WTC11 (cell line): ENCODE measurements at regions not wholly inside any gene's neighbourhood (a gene's known extent, or its start where the extent isn't known, plus 50 kb on each side); places are given as distances from the start of the nearest gene placed in this dataset.

Experiments used
- ATAC-seq: fragments of 200-7000 bp; cut with Tn5 transposase; 2 replicates; pipeline ENCODE4 v1.10.0; 2021; ENCODE audit warnings: mild to moderate bottlenecking, moderate library complexity
- CTCF ChIA-PET: fragments of 300-600 bp; sonication (Branson Sonifier 250); formaldehyde crosslinking; loops from one replicate; lab custom pipeline; 2021; ENCODE audit warnings: antibody characterized with exemption; lab: Charles Lee
- POLR2A ChIA-PET: fragments of 350-600 bp; sonication (Branson Sonifier 250); formaldehyde crosslinking; loops from one replicate; lab custom pipeline; 2021; ENCODE audit warnings: antibody characterized with exemption; lab: Charles Lee
- DNase-seq: peaks from one replicate; pipeline ENCODE4 v3.0.0; 2021; ENCODE audit warnings: low spot score
- H3K27ac Mint-ChIP-seq: 2 replicates; pipeline ENCODE4 v1.8.0; 2021; ENCODE audit warnings: mixed read lengths
- H3K27me3 Mint-ChIP-seq: 2 replicates; pipeline ENCODE4 v1.8.0; 2021; ENCODE audit warnings: low read depth, mild to moderate bottlenecking, moderate library complexity, mixed read lengths
- H3K36me3 Mint-ChIP-seq: 2 replicates; pipeline ENCODE4 v1.8.0; 2021; ENCODE audit warnings: mixed read lengths
- H3K4me1 Mint-ChIP-seq: 2 replicates; pipeline ENCODE4 v1.8.0; 2022; ENCODE audit warnings: mixed read lengths
- H3K4me3 Mint-ChIP-seq: 2 replicates; pipeline ENCODE4 v1.8.0; 2021; ENCODE audit warnings: mild to moderate bottlenecking, moderate library complexity, mixed read lengths
- H3K9me3 Mint-ChIP-seq: 2 replicates; pipeline ENCODE4 v1.8.0; 2021; ENCODE audit warnings: mixed read lengths
- ATF1 ChIP-seq: sonication (generic); formaldehyde crosslinking; IDR thresholded peaks from 2 replicates; pipeline ENCODE4 v1.8.1; 2023; ENCODE audit warnings: mild to moderate bottlenecking, moderate library complexity, missing genetic modification reagents
- ATF6 ChIP-seq: sonication (generic); formaldehyde crosslinking; IDR thresholded peaks from 2 replicates; pipeline ENCODE4 v1.8.1; 2023; ENCODE audit warnings: mild to moderate bottlenecking, missing genetic modification reagents
- CREB1 ChIP-seq: sonication (generic); formaldehyde crosslinking; IDR thresholded peaks from 2 replicates; pipeline ENCODE4 v1.8.0; 2023; ENCODE audit warnings: mild to moderate bottlenecking, missing genetic modification reagents
- E2F5 ChIP-seq: sonication (generic); formaldehyde crosslinking; IDR thresholded peaks from 2 replicates; pipeline ENCODE4 v1.8.1; 2022; ENCODE audit warnings: mild to moderate bottlenecking, moderate library complexity, missing genetic modification reagents
- ELF4 ChIP-seq: sonication (generic); formaldehyde crosslinking; IDR thresholded peaks from 2 replicates; pipeline ENCODE4 v1.8.1; 2022; ENCODE audit warnings: low read depth, mild to moderate bottlenecking, moderate library complexity, missing genetic modification reagents
- KAT7 ChIP-seq: sonication (generic); formaldehyde crosslinking; IDR thresholded peaks from 2 replicates; pipeline ENCODE4 v1.8.1; 2023; ENCODE audit warnings: missing genetic modification reagents, mild to moderate bottlenecking, borderline replicate concordance
- MYBL2 ChIP-seq: sonication (generic); formaldehyde crosslinking; IDR thresholded peaks from 2 replicates; pipeline ENCODE4 v1.8.1; 2023; ENCODE audit warnings: mild to moderate bottlenecking, moderate library complexity, missing genetic modification reagents
- STAT6 ChIP-seq: sonication (generic); formaldehyde crosslinking; conservative IDR thresholded peaks from 2 replicates; pipeline ENCODE4 v1.8.1; 2023; ENCODE audit warnings: mild to moderate bottlenecking, low read depth, missing genetic modification reagents, moderate library complexity
- TP53 ChIP-seq: sonication (generic); formaldehyde crosslinking; IDR thresholded peaks from 2 replicates; pipeline ENCODE4 v1.8.1; 2023; ENCODE audit warnings: mild to moderate bottlenecking, missing genetic modification reagents
- USF2 ChIP-seq: sonication (generic); formaldehyde crosslinking; IDR thresholded peaks from 2 replicates; pipeline ENCODE4 v1.8.1; 2023; ENCODE audit warnings: mild to moderate bottlenecking, missing genetic modification reagents, moderate library complexity
- ZMAT4 ChIP-seq: fragments of 250-450 bp; sonication (Bioruptor Pico); IDR thresholded peaks from 2 replicates; pipeline ENCODE4 v1.9.0; 2021; ENCODE audit warnings: mild to moderate bottlenecking
- ZNF121 ChIP-seq: sonication (generic); formaldehyde crosslinking; IDR thresholded peaks from 2 replicates; pipeline ENCODE4 v1.8.0; 2023; ENCODE audit warnings: missing genetic modification reagents
- ZNF138 ChIP-seq: sonication (generic); formaldehyde crosslinking; conservative IDR thresholded peaks from 2 replicates; pipeline ENCODE4 v1.8.1; 2022; ENCODE audit warnings: mild to moderate bottlenecking, moderate library complexity, missing genetic modification reagents
- ZNF396 ChIP-seq: fragments of 250-450 bp; sonication (Bioruptor Pico); IDR thresholded peaks from 2 replicates; pipeline ENCODE4 v1.8.0; 2021; ENCODE audit warnings: mild to moderate bottlenecking, moderate library complexity, borderline replicate concordance
- ZNF416 ChIP-seq: fragments of 250-450 bp; sonication (Bioruptor Pico); IDR thresholded peaks from 2 replicates; pipeline ENCODE4 v1.9.0; 2021; ENCODE audit warnings: mild to moderate bottlenecking, inconsistent platforms
- ZSCAN18 ChIP-seq: fragments of 250-450 bp; sonication (Bioruptor Pico); IDR thresholded peaks from 2 replicates; pipeline ENCODE4 v2.1.2; 2022; ENCODE audit warnings: mild to moderate bottlenecking, moderate library complexity

GRCh38 chrY:19357249-19357648 is 387.3 kb downstream of the KDM5D start (continued):
- TF ChIP-seq ZMAT4 (CRISPR knock-in tag) (no peak), ZNF396 (no peak), ZNF121 (no peak), ATF1 (CRISPR knock-in tag) (no peak), KAT7 (CRISPR knock-in tag) (no peak), ZSCAN18 (no peak), ELF4 (no peak), ZNF138 (CRISPR knock-in tag) (no peak), TP53 (no peak)
- TF ChIP-seq, all 79 proteins: peak for 0

GRCh38 chrY:19356735-19357134 is 387.8 kb downstream of the KDM5D start:
- no peaks in the 10 kb centered on the region; the same call in 1 of the 2 replicates for H3K9me3 Mint-ChIP-seq
- H3K27me3 Mint-ChIP-seq = peaks cover 6% of the 10 kb centered on the region; the same call in 1 of the 2 replicates
- peaks cover 6% of the 10 kb centered on the region for H3K4me1 Mint-ChIP-seq
- ATAC-seq (no peak), DNase-seq (no peak)
- no peak overlapping the region for H3K27ac Mint-ChIP-seq
- H3K36me3 Mint-ChIP-seq = 0 out of 2 replicates have a peak, but pooled peaks cover 2% of the 10 kb centered on the region
- no peak for TF ChIP-seq MYBL2 (CRISPR knock-in tag)
- TF ChIP-seq USF2 (CRISPR knock-in tag) = no peak
- no peak for TF ChIP-seq E2F5
- TF ChIP-seq ZNF396 = no peak
- no peak for TF ChIP-seq ZNF138 (CRISPR knock-in tag)
- no peak for TF ChIP-seq ATF6 (CRISPR knock-in tag)
- TF ChIP-seq CREB1 (CRISPR knock-in tag) = no peak
- no peak overlapping the region for H3K4me3 Mint-ChIP-seq
- ChIA-PET CTCF (no interaction called here), POLR2A (no interaction called here)

- Mint-ChIP-seq H3K27me3 (no peaks in the 10 kb centered on the region), H3K9me3 (no peaks in the 10 kb centered on the region; the same call in 1 of the 2 replicates), H3K36me3 (0 out of 2 replicates have a peak, but pooled peaks cover 2% of the 10 kb centered on the region), H3K4me1 (no peaks in the 10 kb centered on the region), H3K4me3 (no peak overlapping the region), H3K27ac (no peak overlapping the region)
- no peak for ATAC-seq
- CTCF ChIA-PET = no interaction called here
- no peak for DNase-seq
- POLR2A ChIA-PET = no interaction called here
- TF ChIP-seq ZNF416 (CRISPR knock-in tag) (no peak), STAT6 (no peak)
- TF ChIP-seq, all 79 proteins: peak for 0
Measured at GRCh38 chrY:19354857-19355173, 389.7 kb downstream of the KDM5D start.
